ENCODE measurements at regions not wholly inside any gene's neighbourhood (a gene's known extent, or its start where the extent isn't known, plus 50 kb on each side); places are given as distances from the start of the nearest gene placed in this dataset.
"Not testable (repeated sequence)": the region's sequence is repeated elsewhere in the genome, so short reads cannot be mapped to it uniquely, and the experiment has no call there.

DNA sequence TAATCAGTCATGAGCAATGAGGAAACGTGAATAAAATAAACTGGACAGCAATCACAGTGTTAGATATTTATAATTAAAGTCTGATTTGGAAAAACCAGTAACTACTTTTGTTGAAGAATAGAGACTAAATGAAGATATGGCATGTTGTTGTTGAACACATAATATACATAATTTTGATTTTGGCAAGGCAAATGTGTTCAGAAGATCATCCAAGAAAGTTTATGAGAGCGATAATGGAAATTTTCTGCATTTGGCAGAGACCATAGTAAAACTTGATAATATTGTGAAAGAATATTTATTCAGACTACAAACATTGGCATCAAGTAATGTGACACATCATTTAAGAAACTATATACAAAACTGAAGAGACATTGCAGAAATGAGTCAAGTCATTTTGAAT, 620.7 kb downstream of the TMA16 start:
- DNase-seq, result no peak

DNA sequence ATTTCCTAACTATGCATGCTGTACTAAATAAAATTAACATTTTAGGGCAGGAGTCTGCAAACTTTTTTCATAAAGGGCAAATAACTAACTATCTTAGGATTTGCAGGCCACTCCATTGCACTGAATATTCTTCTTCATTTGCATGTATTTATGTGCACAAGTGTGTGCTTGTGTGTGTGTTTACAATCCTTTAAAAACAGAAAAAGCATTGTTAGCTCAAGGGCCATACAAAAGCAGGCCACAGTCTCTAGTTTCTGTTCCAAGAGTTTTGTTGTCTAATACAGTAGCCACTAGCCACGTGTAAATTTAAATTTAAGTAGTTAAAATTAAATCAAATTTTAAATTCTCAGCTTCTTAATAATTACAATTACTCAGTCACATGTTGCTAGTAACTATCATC, 621.8 kb downstream of the TMA16 start:
- DNase-seq, result no peak

DNA sequence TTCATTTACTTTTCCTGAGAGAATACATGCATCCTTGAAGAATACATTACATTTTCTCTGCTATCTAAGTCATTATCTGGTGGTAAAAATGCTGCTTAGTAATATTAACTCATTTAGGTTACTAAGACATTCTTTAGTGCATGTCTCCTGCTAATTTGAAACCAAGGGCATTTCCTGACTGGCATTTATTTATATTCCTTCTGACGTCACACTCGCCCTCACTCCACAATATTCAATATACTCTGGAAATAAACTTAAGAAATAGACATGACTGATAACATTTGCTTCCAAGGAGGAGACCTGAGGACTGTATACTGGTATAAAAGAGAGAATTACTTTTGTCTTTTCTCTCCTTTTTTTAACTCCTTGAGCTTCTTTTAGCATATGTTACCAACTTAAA, 619.5 kb upstream of the SMIM31 start:
- no peak for DNase-seq

DNA sequence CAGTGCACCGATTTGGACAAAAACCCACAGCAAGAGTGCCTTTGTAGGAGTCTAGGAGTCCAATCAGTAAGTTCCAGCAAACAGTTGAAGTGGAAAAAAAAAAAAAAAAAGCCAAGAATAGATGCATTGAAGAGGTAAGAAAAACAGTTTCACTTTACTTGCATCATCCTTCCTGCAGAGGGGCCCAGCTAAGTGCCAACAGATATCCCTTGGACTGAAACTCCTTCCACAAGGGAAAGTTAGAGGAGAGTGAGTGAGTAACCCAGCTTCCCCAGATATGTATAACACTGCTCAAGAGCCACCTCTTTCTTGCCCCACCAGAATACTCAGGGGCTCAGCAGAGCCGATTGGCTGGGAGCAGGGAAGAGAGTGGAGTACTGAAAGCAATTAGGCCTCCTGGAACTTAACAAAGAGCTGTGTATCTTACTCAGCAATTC, 617.7 kb upstream of the SMIM31 start:
- DNase-seq, result no peak

DNA sequence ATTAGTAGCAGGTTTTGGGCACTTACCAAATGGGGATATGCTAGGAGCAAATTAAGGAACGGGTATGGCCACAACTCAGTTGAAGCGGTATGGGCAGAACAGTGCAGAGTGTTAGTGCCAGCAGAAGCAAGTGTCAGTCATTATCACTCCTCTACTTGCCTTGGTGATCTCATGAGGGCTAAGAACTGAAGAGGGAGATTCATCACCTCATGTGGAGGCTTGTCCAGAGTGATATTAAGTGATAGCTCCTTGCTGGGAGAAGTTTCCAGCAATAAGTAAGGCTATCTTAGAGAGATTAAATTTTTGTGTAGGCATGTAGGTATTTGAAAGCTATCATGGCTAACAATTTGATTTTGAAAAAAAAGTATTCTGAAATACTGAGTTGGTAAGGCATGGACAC, 615.4 kb upstream of the SMIM31 start:
- DNase-seq, result no peak

DNA sequence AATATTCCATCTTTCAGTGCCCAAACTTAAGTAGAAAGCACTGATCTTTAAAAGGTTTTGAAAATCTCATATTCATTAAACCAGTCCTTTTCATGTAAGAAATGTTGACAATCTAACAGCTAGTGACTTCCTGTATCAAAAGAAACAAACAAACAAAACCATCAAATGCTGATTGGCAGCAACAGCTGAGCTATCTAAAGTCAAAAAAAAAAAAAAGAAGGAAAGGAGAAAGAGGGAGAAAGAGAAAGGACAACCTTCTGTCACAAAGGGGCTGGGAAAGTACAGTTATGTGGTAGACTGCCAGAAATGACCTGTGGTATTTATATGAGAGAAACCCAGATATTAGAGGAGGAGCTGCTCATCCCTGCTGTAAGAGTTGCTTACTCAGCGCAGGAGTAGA, 614.6 kb upstream of the SMIM31 start:
- no peak for DNase-seq

DNA sequence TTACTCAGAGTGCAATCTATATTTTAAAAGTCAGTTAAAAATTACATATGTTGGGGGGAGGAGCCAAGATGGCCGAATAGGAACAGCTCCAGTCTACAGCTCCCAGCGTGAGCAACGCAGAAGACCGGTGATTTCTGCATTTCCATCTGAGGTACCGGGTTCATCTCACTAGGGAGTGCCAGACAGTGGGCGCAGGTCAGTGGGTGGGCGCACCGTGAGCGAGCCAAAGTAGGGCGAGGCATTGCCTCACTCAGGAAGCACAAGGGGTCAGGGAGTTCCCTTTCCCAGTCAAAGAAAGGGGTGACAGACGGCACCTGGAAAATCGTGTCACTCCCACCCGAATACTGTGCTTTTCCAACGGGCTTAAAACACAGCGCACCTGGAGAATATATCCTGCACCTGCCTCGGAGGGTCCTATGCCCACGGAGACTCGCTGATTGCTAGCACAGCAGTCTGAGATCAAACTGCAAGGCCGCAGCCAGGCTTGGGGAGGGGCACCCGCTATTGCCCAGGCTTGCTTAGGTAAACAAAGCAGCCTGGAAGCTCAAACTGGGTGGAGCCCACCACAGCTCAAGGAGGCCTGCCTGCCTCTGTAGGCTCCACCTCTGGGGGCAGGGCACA, 612.1 kb upstream of the SMIM31 start:
- not testable (repeated sequence) for DNase-seq

DNA sequence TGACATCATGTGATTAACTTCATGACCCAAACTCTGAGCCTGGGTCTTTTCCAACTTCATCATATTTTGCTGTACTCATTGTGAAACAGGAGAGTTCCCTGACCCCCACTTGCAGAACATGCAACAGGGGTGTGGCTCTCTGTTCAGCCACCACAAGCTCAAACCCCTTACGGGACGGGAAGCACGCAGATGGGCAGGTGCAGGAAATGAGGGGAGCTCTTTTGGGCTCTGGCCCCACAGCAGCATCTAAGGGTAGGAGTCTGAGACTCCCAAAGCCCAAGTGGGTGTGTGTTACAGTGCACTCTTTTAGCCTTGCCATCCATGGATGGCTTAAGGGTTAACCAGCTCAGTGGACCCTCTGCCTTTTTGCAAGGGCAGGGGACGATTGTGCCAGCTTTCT, 599.5 kb upstream of the SMIM31 start:
- no peak for DNase-seq

DNA sequence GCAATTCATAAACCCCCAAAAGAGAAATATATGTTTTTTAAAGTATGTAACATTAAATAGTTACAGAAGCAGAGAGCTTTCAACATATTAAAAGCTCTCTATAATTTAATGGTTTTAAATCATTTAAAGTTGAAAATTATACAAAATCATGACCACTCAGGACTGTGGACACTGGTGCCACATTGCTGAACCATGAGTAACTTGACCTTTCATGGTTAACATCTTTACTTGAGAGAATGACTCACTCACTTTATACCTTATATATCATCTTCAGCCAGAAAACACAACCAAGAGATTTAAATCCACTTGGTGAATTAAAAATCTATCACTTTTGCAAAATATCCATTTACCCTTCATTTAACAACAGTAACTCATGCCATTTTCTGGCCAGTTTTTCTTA, 584.3 kb upstream of the SMIM31 start:
- DNase-seq, result no peak

DNA sequence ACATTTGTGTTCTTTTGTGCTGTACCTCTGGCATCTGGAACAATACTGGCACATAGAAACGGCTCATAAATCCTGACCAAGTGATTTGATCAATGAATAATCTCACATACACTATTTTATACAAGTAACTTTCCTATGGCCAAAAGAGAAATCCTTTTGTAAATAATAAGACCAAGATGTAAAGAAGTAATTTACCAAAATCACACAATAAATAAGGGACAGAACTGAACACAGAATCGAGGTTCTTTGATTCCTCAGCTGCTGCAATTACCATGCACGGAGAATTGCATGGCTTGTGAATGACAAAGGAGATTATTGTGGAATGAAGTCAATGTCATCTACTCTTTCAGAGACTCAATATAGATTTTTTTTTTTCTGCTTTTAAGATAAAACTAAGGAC, 576.8 kb upstream of the SMIM31 start:
- DNase-seq, result no peak

DNA sequence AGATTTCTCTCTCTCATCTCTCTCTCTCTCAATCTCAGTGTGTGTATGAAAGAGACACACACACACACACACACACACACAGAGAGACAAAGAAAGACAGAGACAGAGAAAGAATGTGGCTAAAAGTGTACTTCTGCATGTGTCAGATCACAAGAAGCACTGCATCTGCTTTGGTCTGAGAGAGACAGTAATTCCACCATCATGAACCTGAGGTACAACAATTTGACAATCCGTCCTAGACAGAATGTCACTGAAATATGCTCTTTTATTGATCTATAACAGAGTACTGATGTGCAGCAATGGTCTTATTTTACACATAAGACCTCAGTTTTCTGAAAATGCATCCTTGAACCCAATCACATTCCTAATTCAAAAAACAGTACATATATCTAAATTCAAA, 576.2 kb upstream of the SMIM31 start:
- no peak for DNase-seq

DNA sequence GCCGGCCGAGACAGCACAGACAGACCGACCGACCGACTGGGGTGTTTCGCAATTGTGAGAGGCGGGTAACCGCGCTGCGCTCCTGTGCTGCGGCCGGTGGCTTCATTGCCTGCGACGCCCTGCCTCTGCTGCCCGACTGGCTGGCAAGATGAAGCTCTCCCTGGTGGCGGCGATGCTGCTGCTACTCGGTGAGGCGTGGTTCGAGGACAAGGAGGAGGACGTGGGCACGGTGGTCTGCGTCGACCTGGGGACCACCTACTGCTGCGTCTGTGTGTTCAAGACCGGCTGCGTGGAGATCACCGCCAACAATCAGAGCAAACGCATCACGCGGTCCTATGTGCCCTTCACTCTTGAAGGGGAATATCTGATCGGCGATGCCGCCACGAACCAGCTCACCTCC, 565.7 kb upstream of the SMIM31 start:
- no peak for DNase-seq

DNA sequence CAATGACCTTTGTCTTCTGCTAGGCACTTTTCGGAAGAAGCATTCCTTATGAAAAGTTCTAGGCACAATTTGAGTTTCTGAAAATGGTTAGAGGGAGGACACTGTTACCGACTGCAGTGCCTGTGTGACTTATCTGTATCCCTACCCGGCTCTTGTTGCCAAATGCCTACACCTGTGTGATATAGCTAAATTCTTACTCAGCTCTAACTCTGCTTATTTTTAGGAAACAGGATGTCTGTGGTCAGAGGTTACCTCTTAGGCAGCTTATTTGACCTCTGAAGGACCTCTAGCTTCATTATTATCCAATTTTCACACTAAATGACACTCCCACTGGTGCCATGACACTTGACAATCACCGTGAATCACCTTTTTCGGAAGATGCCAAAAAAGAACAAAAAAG, 561.1 kb upstream of the SMIM31 start:
- no peak for DNase-seq

DNA sequence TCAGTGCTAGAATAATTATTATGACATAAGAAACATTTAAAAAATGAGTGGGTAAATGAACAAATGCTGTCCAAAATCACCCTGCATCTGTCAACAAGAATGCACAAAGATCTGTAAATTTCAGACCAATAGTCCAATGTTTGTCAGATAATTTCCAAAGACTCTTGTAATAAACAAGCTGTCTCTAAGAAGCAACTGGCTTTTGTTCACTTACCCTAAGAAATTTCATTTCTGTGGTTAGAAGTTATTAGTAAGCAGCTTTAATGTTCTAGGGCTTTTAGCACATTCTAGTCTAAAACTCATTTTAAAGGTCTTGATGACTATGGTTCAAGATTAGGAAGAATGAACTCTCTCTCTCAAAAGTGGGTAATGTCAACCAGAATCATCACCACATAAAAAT, 560.3 kb upstream of the SMIM31 start:
- no peak for DNase-seq

DNA sequence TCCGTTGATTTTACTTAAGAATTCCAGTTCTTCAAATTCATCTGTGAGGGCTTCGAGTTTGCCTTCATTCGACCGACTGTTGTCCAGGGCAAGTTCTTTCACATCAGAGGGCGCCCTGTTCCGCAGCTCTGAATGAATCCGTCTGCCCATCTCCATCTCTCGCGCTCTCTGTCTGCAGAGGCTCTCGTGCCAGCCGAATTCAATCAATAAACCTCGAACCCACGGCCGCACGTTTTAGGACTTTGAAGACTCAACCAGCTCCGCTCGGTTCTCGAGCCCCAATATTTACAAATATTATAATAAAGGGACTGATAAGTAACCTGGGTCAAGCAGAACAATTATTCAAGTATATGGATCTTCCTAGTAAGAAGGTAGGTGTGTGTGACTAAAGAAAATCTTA, 556.4 kb upstream of the SMIM31 start:
- no peak for DNase-seq

DNA sequence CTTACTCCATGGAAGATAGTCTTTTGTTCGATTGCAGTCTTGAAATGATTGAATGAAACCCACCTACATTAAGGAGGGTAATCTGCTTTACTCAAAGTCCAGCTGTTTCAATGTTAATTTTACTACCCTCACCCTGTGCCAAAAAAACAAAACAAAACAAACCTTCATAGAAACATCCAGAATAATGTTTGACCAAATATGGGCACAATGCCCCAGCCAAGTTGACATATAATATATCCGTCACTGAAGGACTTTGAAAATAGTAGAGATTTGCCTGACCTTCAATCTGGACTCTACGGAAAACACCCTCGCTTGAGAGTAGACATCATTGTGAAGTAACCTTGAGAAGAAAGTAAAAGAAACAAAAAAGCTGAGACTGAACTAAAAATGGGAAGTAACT, 550.5 kb upstream of the SMIM31 start:
- DNase-seq, result no peak

DNA sequence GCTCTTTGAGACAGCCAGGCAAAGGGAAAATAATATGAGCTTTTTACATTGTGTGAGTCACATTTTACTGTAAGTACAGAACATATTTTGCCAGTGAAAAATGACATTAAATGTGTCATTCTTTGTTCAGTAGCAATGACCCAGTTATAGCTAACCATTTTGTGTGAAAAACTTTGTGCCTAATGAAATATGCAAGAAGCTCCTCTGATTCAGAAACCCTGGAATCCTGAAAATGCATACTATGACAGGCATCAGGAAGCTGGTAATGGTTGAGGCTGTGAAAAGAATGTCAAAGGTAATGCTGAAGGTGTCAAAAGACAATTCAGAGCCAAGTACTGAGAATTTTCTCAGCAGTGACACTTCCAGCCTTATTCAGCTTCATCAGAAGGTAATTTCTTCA, 549.5 kb upstream of the SMIM31 start:
- DNase-seq, result no peak

DNA sequence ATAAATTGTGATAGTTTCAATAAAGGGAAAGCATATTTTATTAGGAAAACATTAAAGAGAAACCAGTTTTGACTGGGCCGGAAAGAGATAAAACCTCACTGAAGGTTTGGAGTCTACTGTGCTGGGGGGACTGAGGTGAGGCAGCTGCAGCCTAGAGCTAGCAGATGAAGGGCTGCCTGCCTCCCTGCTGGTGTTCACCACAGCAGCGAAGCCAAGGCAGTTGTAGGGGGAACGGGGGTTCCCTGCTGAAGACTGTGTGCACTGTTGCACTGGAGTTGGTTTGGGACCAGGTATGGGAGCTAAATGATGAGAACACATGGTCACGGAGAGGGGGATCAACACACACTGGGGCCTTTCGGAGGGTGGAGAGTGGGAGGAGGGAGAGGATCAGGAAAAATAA, 546.5 kb upstream of the SMIM31 start:
- no peak for DNase-seq

DNA sequence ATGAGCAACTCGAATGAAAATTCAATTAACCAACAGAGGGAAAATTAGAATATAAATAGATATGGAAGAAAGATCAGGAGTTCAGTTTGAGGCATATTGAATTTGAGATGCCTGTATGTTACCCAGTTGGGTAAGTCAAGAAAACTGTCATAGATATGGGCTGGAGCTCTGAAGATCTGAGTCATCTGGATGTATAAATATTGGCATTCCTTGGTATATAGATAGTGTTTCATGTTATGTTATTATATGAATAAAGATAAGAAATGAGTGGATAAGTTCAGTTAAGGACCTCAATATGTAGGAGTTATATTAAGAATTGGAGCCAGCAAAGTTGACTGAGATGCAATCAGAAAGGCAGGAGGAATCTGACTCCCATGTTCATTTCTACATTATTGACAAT, 543.6 kb upstream of the SMIM31 start:
- no peak for DNase-seq

DNA sequence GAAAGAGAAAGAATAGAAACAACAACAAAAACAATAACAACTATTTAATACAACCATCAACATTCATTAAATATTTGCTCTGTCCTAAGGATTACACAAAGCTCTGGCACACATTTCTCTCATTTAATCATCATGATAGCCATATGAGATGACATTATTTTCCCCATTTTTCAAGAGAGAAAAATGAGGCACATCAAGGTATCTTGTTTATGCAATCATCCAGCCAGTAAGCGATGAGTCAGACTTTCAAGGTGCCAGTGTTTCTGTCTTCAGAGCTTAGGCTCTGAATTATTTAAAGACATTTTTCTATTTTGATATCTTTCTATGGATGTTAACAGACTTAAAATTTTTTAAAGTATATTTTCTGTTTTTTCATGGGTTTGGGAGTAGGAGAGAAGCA, 541.8 kb upstream of the SMIM31 start:
- DNase-seq, result no peak

DNA sequence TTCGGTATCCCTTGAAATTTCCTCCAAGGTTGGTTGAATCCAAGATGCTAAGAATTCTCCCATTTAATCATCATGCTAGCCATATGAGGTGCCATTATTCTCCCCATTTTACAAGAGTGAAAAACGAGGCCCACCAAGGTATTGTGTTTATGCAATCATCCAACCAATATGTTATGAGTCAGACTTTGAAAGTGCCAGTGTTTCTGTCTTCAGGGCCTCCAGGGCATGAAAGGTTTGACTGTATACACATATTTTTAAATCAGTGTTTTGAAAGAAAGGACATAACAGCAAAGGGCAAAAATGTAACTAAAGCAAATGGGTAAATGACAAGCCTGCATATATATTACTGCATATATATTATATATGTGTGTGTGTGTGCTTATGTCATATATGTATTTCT, 541.2 kb upstream of the SMIM31 start:
- DNase-seq, result no peak

DNA sequence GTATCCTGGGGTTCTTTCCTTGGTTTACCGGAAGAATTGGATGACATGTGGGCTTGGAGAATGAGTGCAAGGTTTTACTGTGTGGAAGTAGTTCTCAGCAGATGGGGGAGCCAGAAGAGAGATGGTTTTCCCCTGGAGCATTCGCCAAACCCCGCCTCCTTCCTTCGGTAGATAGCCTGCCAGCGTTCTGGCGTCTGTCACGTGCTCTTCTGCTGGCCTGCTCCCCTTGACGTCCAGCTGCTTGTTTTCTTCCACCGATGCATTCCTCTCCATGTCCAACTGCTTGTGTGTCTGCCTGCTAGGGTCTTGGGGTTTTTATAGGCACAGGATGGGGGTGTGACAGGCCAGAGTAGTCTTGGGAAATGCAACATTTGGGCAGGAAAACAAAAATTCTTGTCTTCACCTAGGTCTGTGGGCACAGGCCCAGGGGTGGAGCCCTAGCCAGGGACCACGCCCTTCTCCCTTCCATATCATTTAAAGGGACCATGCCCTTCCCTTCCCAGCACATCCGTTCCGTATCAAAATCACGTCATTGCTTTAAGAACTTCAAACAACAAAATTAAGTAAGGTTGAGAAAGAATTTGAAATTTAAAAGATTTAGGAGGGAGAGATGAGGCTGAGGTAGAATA, 538.7 kb upstream of the SMIM31 start:
- no peak for DNase-seq

DNA sequence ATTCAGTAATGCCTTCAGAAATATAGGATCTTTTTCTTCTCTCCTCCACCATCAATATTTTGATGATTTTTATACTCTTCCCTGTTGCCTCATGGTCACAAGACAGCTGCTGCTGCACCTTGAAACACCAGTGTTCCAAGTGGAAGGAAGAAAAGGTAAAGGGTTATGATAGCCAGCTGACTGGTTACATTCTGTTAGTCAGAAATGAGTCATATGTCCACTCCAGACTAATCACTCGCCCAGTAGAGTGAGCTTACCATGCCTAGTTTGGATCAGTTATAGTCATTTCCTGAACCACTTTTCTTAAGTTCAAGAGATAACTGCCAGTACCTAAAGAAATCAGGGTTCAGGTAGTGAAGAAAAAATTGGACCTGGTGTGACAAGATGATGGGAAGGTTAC, 532.3 kb upstream of the SMIM31 start:
- DNase-seq, result no peak

DNA sequence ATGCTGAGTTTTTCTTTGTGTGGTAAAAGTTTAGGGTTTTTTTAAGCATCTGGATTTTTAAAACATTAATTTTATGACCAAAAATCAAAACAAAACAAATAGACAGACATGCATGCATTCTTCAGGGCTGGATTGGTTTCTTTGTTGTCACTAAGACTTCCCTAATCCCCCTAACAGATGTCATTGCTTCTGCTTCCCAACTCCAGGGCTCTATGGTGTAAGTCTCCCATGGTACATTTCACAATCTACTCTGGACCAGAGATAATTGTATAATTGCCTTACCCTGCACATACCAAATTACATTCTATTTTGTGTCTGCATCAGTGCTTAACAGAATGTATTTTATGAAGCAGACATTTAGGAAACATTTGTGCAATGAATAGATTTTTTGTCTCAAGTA, 529.1 kb upstream of the SMIM31 start:
- DNase-seq, result no peak

DNA sequence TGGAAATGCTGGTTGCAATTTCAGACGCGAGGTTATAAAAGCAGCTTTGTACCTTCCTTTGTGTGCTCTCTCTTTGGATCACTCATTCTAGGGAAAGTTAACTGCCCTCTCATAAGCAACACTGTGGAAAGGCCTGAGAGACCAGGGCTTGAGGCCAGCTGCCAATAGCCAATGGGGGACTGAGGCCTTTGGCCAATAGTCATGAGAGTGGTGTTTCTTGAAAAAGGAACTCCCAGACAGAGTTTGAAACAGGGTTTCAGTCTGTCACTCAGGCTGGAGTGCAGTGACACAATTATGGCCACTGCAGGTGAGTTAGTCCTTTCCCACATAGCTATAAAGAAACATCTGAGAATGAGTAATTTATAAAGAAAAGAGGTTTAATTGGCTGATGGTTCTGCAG, 524.7 kb upstream of the SMIM31 start:
- no peak for DNase-seq
